ENCODE measurements at regions not wholly inside any gene's neighbourhood (a gene's known extent, or its start where the extent isn't known, plus 50 kb on each side); places are given as distances from the start of the nearest gene placed in this dataset.
"Not testable (repeated sequence)": the region's sequence is repeated elsewhere in the genome, so short reads cannot be mapped to it uniquely, and the experiment has no call there.

- intact Hi-C loops (cut with DNase I); H3K36me3 ChIP-seq; H3K4me1 ChIP-seq; H3K9me3 ChIP-seq; H3K27ac ChIP-seq; DNase-seq: not testable (repeated sequence)
- WGBS, 2 donors = 1 to 12% methylated on average over 12 to 19 of the region's 25 CpGs
- Histone ChIP-seq H3K27me3 (peaks cover 0 to 11% (median 0%) of the 10 kb centered on the region in 4 donors), H3K4me3 (peak overlapping the region; percentile 12 to 58 (median 35))
Observed at GRCh38 chr1:148049115-148049496, 103.0 kb downstream of the NBPF11 start.

GRCh38 chr1:148048423-148049114 is 103.5 kb downstream of the NBPF11 start:
- peaks cover 0 to 11% (median 0%) of the 10 kb centered on the region in 4 donors for H3K27me3 ChIP-seq
- intact Hi-C loops (cut with DNase I); H3K9me3 ChIP-seq; H3K36me3 ChIP-seq; H3K4me1 ChIP-seq; DNase-seq; H3K27ac ChIP-seq: not testable (repeated sequence)
- no CpG with 5 or more reads among the region's 51 CpGs for WGBS, 2 donors
- H3K4me3 ChIP-seq = peak overlapping the region; percentile 12 to 58 (median 35)

GRCh38 chr1:148045872-148046271 is 106.2 kb downstream of the NBPF11 start:
- H3K4me1 ChIP-seq; H3K4me3 ChIP-seq; H3K36me3 ChIP-seq; H3K27ac ChIP-seq; H3K9me3 ChIP-seq; DNase-seq; intact Hi-C loops (cut with DNase I): not testable (repeated sequence)
- H3K27me3 ChIP-seq = peaks cover 0 to 11% (median 0%) of the 10 kb centered on the region in 4 donors
- WGBS, 2 donors = no CpG with 5 or more reads among the region's 4 CpGs

GRCh38 chr1:148044495-148044894 is 107.6 kb downstream of the NBPF11 start:
- WGBS, 2 donors = 40% methylated on average over 2 of the region's 6 CpGs; no CpG with 5 or more reads in 1 of the 2 donors

More at GRCh38 chr1:148044495-148044894, 107.6 kb downstream of the NBPF11 start:
- H3K4me3 ChIP-seq; H3K27ac ChIP-seq; H3K4me1 ChIP-seq; H3K36me3 ChIP-seq; intact Hi-C loops (cut with DNase I); H3K9me3 ChIP-seq; DNase-seq: not testable (repeated sequence)
- peaks cover 0 to 11% (median 0%) of the 10 kb centered on the region in 4 donors for H3K27me3 ChIP-seq

Measured in esophagus squamous epithelium (tissue), 5 donors.